ENCODE measurements at regions not wholly inside any gene's neighbourhood (a gene's known extent, or its start where the extent isn't known, plus 50 kb on each side); places are given as distances from the start of the nearest gene placed in this dataset.

- TF ChIP-seq CTCF (IDR thresholded peaks at IDR 0.05) (no peak), POLR2AphosphoS5 (IDR thresholded peaks at IDR 0.05; ENCODE audit: low read depth, low read length) (no peak), SIN3A (IDR thresholded peaks at IDR 0.05; ENCODE audit: borderline replicate concordance, insufficient read depth, low read depth, low read length) (no peak), REST (IDR thresholded peaks at IDR 0.05; ENCODE audit: insufficient read depth in 1 of 2, low read depth in 2 of 2, low read length in 1 of 2) (no peak)
These were observed 587.1 kb upstream of the GRIA3 start for GRCh38 chrX:122596998-122597397.

Measured in Panc1 (cell line).